ENCODE measurements at regions not wholly inside any gene's neighbourhood (a gene's known extent, or its start where the extent isn't known, plus 50 kb on each side); places are given as distances from the start of the nearest gene placed in this dataset.

DNA sequence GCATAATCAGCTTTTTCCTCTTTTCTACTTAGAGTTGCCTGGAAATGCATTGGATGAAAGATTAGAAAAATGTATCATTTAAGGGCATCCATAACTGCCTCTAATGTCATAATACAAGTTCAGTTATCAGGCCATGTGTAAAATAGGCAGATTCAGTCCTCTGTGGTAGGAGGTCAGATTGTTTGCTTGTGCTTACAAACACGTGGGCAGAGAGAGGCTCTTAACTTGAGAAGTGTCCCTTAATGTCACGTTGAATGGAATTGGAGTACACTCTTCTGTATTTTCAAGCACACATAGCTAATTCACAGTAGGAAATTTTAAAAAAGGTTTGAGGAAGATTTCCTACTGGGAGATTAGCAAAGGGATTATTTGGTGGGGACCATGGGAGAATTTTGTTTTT, 359.8 kb upstream of the MTPN start:
- TF ChIP-seq CTCF (IDR thresholded peaks at IDR 0.05; ENCODE audit: insufficient read depth, low read length, poor library complexity, severe bottlenecking) (no peak), EZH2phosphoT487 (conservative IDR thresholded peaks at IDR 0.05; ENCODE audit: low read length) (no peak)
